ENCODE measurements at regions not wholly inside any gene's neighbourhood (a gene's known extent, or its start where the extent isn't known, plus 50 kb on each side); places are given as distances from the start of the nearest gene placed in this dataset.

DNA sequence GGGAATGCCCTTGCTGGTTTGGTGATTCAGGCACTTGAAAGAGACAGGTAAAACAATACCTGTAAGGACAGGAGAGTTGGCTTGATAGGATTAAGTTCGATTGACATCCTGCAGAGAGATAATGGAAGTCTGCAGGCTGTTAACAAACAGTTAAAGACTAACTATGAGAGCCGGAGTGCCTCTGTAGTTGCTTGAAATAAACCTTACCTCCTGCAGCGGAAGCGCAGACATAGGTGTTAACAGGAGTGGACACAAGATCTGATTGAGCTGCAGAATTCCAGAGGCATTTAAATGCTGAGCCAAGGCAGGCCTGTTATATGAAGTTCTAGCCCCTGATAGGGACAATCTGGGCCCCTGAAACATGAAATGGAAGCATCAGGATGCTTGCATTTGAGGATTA is 416.7 kb upstream of the MAOA start:
- TF ChIP-seq, protein P1, sequence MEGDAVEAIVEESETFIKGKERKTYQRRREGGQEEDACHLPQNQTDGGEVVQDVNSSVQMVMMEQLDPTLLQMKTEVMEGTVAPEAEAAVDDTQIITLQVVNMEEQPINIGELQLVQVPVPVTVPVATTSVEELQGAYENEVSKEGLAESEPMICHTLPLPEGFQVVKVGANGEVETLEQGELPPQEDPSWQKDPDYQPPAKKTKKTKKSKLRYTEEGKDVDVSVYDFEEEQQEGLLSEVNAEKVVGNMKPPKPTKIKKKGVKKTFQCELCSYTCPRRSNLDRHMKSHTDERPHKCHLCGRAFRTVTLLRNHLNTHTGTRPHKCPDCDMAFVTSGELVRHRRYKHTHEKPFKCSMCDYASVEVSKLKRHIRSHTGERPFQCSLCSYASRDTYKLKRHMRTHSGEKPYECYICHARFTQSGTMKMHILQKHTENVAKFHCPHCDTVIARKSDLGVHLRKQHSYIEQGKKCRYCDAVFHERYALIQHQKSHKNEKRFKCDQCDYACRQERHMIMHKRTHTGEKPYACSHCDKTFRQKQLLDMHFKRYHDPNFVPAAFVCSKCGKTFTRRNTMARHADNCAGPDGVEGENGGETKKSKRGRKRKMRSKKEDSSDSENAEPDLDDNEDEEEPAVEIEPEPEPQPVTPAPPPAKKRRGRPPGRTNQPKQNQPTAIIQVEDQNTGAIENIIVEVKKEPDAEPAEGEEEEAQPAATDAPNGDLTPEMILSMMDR (tag by site-specific recombination; IDR thresholded peaks at IDR 0.05): no peak
- TF ChIP-seq, protein P2, sequence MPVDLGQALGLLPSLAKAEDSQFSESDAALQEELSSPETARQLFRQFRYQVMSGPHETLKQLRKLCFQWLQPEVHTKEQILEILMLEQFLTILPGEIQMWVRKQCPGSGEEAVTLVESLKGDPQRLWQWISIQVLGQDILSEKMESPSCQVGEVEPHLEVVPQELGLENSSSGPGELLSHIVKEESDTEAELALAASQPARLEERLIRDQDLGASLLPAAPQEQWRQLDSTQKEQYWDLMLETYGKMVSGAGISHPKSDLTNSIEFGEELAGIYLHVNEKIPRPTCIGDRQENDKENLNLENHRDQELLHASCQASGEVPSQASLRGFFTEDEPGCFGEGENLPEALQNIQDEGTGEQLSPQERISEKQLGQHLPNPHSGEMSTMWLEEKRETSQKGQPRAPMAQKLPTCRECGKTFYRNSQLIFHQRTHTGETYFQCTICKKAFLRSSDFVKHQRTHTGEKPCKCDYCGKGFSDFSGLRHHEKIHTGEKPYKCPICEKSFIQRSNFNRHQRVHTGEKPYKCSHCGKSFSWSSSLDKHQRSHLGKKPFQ (tag by site-specific recombination; IDR thresholded peaks at IDR 0.05): no peak
- TF ChIP-seq, protein P3, sequence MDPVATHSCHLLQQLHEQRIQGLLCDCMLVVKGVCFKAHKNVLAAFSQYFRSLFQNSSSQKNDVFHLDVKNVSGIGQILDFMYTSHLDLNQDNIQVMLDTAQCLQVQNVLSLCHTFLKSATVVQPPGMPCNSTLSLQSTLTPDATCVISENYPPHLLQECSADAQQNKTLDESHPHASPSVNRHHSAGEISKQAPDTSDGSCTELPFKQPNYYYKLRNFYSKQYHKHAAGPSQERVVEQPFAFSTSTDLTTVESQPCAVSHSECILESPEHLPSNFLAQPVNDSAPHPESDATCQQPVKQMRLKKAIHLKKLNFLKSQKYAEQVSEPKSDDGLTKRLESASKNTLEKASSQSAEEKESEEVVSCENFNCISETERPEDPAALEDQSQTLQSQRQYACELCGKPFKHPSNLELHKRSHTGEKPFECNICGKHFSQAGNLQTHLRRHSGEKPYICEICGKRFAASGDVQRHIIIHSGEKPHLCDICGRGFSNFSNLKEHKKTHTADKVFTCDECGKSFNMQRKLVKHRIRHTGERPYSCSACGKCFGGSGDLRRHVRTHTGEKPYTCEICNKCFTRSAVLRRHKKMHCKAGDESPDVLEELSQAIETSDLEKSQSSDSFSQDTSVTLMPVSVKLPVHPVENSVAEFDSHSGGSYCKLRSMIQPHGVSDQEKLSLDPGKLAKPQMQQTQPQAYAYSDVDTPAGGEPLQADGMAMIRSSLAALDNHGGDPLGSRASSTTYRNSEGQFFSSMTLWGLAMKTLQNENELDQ (tag by site-specific recombination; IDR thresholded peaks at IDR 0.05; ENCODE audit: low read depth): no peak
- TF ChIP-seq IKZF3 (tag by site-specific recombination; IDR thresholded peaks at IDR 0.05): no peak
- TF ChIP-seq ZNF423 (tag by site-specific recombination; IDR thresholded peaks at IDR 0.05): no peak
- TF ChIP-seq GLI2 (tag by site-specific recombination; IDR thresholded peaks at IDR 0.05; ENCODE audit: borderline replicate concordance, low read depth): no peak
